GM12878 (cell line): ENCODE measurements at regions not wholly inside any gene's neighbourhood (a gene's known extent, or its start where the extent isn't known, plus 50 kb on each side); places are given as distances from the start of the nearest gene placed in this dataset.

Experiments used
- ATF7 ChIP-seq: fragments of 450-650 bp; IDR thresholded peaks from 2 replicates; pipeline ENCODE4 v1.6.1; 2016; ENCODE audit warnings: low read depth, mild to moderate bottlenecking
- CBX3 ChIP-seq: fragments of 200-600 bp; sonication (generic); IDR thresholded peaks from 2 replicates; pipeline ENCODE4 v1.6.1; 2016; ENCODE audit warnings: low read depth, borderline replicate concordance
- CHD4 ChIP-seq: fragments of 200-600 bp; sonication (generic); IDR thresholded peaks from 2 replicates; pipeline ENCODE4 v1.6.1; 2016; ENCODE audit warnings: mild to moderate bottlenecking
- EZH2 ChIP-seq: IDR thresholded peaks from 2 replicates; pipeline ENCODE4 v1.6.1; 2012; ENCODE audit warnings: low read depth, mild to moderate bottlenecking, control low read depth, inconsistent platforms, low read length, borderline replicate concordance; ENCODE audit not compliant: control insufficient read depth
- HDGF ChIP-seq: fragments of 450-650 bp; IDR thresholded peaks from 2 replicates; pipeline ENCODE4 v1.6.1; 2016; ENCODE audit warnings: antibody characterized with exemption
- IRF4 ChIP-seq: IDR thresholded peaks from 2 replicates; pipeline ENCODE4 v1.6.1; 2011; ENCODE audit warnings: low read depth, low read length
- JUNB ChIP-seq: IDR thresholded peaks from 2 replicates; pipeline ENCODE4 v1.6.1; 2016; ENCODE audit warnings: antibody characterized with exemption, mild to moderate bottlenecking
- MYC ChIP-seq: IDR thresholded peaks from 2 replicates; pipeline ENCODE4 v1.6.1; 2011; ENCODE audit warnings: mild to moderate bottlenecking, low read length, moderate library complexity, inconsistent platforms; ENCODE audit not compliant: insufficient read depth, insufficient replicate concordance, insufficient read length, severe bottlenecking
- NFXL1 ChIP-seq: fragments of 450-650 bp; IDR thresholded peaks from 2 replicates; pipeline ENCODE4 v1.6.1; 2017; ENCODE audit warnings: antibody characterized with exemption, mild to moderate bottlenecking, borderline replicate concordance
- RB1 ChIP-seq: fragments of 450-650 bp; formaldehyde crosslinking; IDR thresholded peaks from 2 replicates; pipeline ENCODE4 v1.6.1; 2017; ENCODE audit warnings: mild to moderate bottlenecking, borderline replicate concordance
- SPI1 ChIP-seq: IDR thresholded peaks from 2 replicates; pipeline ENCODE4 v1.6.1; 2011; ENCODE audit warnings: low read depth, mild to moderate bottlenecking, low read length, moderate library complexity, borderline replicate concordance; ENCODE audit not compliant: insufficient read depth
- TAF1 ChIP-seq: IDR thresholded peaks from 2 replicates; pipeline ENCODE4 v1.6.1; 2011; ENCODE audit warnings: mild to moderate bottlenecking, low read depth, low read length, borderline replicate concordance
- TARDBP ChIP-seq: IDR thresholded peaks from 2 replicates; pipeline ENCODE4 v1.6.1; 2016; ENCODE audit warnings: borderline replicate concordance
- YBX1 ChIP-seq: fragments of 450-650 bp; IDR thresholded peaks from 2 replicates; pipeline ENCODE4 v1.6.1; 2016; ENCODE audit warnings: antibody characterized with exemption
- ZNF24 ChIP-seq: fragments of 450-650 bp; IDR thresholded peaks from 2 replicates; pipeline ENCODE4 v1.6.1; 2017; ENCODE audit warnings: antibody characterized with exemption, mild to moderate bottlenecking
- TF ChIP-seq, protein P1 (sequence below): fragments of 450-650 bp; IDR thresholded peaks from 2 replicates; pipeline ENCODE4 v1.6.1; 2017; ENCODE audit warnings: mild to moderate bottlenecking
- TF ChIP-seq, protein P2 (sequence below): fragments of 150-350 bp; IDR thresholded peaks from 2 replicates; pipeline ENCODE4 v1.6.1; 2014; ENCODE audit warnings: mild to moderate bottlenecking, low read depth, low read length
- TF ChIP-seq, protein P3 (sequence below), 3 experiments: IDR thresholded peaks in 2 of 3; conservative IDR thresholded peaks in 1 of 3; 2 replicates each; pipeline ENCODE4 v1.5.1; 2011; ENCODE audit warnings: low read depth in 3 of 3, low read length in 3 of 3, mild to moderate bottlenecking in 3 of 3, control low read depth in 2 of 3, moderate library complexity in 2 of 3, inconsistent platforms in 1 of 3, mixed read lengths in 1 of 3; ENCODE audit not compliant: control insufficient read depth in 2 of 3, insufficient read depth in 1 of 3; ENCODE audit errors: extremely low read depth in 1 of 3
- TF ChIP-seq, protein P4 (sequence below): IDR thresholded peaks from 2 replicates; pipeline ENCODE4 v1.6.1; 2012; ENCODE audit warnings: mild to moderate bottlenecking, low read depth, low read length
- TF ChIP-seq, protein P5 (sequence below): fragments of 450-650 bp; formaldehyde crosslinking; IDR thresholded peaks from 2 replicates; pipeline ENCODE4 v1.4.0; 2022; ENCODE audit warnings: mild to moderate bottlenecking, moderate library complexity

DNA sequence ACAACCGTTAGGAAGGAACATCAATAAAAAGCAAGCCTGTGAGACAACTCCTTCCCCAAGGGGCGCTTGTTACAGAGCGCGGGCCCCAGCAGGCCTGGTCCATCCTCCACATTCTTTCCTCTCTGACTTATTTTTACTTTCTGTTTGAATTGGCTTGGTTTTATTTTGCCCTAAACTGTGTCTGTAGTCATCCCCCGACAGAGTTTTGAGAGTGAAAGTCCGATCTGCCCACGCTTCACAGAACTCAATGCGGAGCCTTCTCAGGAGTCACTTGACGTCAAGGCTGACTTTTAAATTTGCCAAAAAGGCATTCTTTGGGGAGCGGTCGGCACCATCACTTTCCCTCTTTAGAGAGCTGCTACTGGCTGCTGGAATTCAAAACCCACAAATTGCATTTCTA, 150.1 kb upstream of the KLF6 start (continued):
- TF ChIP-seq, protein P1, sequence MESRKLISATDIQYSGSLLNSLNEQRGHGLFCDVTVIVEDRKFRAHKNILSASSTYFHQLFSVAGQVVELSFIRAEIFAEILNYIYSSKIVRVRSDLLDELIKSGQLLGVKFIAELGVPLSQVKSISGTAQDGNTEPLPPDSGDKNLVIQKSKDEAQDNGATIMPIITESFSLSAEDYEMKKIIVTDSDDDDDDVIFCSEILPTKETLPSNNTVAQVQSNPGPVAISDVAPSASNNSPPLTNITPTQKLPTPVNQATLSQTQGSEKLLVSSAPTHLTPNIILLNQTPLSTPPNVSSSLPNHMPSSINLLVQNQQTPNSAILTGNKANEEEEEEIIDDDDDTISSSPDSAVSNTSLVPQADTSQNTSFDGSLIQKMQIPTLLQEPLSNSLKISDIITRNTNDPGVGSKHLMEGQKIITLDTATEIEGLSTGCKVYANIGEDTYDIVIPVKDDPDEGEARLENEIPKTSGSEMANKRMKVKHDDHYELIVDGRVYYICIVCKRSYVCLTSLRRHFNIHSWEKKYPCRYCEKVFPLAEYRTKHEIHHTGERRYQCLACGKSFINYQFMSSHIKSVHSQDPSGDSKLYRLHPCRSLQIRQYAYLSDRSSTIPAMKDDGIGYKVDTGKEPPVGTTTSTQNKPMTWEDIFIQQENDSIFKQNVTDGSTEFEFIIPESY: no peak
- no peak; the same call in 1 of the 2 replicates for TF ChIP-seq TAF1
- TF ChIP-seq HDGF: no peak
- TF ChIP-seq, protein P2, sequence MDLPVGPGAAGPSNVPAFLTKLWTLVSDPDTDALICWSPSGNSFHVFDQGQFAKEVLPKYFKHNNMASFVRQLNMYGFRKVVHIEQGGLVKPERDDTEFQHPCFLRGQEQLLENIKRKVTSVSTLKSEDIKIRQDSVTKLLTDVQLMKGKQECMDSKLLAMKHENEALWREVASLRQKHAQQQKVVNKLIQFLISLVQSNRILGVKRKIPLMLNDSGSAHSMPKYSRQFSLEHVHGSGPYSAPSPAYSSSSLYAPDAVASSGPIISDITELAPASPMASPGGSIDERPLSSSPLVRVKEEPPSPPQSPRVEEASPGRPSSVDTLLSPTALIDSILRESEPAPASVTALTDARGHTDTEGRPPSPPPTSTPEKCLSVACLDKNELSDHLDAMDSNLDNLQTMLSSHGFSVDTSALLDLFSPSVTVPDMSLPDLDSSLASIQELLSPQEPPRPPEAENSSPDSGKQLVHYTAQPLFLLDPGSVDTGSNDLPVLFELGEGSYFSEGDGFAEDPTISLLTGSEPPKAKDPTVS: no peak
- TF ChIP-seq YBX1: no peak
- TF ChIP-seq, protein P3, sequence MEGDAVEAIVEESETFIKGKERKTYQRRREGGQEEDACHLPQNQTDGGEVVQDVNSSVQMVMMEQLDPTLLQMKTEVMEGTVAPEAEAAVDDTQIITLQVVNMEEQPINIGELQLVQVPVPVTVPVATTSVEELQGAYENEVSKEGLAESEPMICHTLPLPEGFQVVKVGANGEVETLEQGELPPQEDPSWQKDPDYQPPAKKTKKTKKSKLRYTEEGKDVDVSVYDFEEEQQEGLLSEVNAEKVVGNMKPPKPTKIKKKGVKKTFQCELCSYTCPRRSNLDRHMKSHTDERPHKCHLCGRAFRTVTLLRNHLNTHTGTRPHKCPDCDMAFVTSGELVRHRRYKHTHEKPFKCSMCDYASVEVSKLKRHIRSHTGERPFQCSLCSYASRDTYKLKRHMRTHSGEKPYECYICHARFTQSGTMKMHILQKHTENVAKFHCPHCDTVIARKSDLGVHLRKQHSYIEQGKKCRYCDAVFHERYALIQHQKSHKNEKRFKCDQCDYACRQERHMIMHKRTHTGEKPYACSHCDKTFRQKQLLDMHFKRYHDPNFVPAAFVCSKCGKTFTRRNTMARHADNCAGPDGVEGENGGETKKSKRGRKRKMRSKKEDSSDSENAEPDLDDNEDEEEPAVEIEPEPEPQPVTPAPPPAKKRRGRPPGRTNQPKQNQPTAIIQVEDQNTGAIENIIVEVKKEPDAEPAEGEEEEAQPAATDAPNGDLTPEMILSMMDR (IDR thresholded peaks at IDR 0.05 in 2 of 3, conservative IDR thresholded peaks at IDR 0.05 in 1 of 3; ENCODE audit: control insufficient read depth in 2 of 3, extremely low read depth in 1 of 3, insufficient read depth in 1 of 3, low read depth in 3 of 3, low read length in 3 of 3): peak in 1 of 3 experiments; percentile 16; a peak in 1 of 6 replicates
- TF ChIP-seq, protein P4, sequence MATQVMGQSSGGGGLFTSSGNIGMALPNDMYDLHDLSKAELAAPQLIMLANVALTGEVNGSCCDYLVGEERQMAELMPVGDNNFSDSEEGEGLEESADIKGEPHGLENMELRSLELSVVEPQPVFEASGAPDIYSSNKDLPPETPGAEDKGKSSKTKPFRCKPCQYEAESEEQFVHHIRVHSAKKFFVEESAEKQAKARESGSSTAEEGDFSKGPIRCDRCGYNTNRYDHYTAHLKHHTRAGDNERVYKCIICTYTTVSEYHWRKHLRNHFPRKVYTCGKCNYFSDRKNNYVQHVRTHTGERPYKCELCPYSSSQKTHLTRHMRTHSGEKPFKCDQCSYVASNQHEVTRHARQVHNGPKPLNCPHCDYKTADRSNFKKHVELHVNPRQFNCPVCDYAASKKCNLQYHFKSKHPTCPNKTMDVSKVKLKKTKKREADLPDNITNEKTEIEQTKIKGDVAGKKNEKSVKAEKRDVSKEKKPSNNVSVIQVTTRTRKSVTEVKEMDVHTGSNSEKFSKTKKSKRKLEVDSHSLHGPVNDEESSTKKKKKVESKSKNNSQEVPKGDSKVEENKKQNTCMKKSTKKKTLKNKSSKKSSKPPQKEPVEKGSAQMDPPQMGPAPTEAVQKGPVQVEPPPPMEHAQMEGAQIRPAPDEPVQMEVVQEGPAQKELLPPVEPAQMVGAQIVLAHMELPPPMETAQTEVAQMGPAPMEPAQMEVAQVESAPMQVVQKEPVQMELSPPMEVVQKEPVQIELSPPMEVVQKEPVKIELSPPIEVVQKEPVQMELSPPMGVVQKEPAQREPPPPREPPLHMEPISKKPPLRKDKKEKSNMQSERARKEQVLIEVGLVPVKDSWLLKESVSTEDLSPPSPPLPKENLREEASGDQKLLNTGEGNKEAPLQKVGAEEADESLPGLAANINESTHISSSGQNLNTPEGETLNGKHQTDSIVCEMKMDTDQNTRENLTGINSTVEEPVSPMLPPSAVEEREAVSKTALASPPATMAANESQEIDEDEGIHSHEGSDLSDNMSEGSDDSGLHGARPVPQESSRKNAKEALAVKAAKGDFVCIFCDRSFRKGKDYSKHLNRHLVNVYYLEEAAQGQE: no peak
- no peak for TF ChIP-seq TARDBP
- TF ChIP-seq JUNB: peak; percentile 85
- TF ChIP-seq IRF4: peak; percentile 81
- peak; percentile 15; the same call in 1 of the 2 replicates for TF ChIP-seq RB1
- no peak for TF ChIP-seq CHD4
- no peak for TF ChIP-seq ZNF24
- no peak for TF ChIP-seq NFXL1
- TF ChIP-seq SPI1: no peak
- peak; percentile 91 for TF ChIP-seq ATF7
- TF ChIP-seq, protein P5, sequence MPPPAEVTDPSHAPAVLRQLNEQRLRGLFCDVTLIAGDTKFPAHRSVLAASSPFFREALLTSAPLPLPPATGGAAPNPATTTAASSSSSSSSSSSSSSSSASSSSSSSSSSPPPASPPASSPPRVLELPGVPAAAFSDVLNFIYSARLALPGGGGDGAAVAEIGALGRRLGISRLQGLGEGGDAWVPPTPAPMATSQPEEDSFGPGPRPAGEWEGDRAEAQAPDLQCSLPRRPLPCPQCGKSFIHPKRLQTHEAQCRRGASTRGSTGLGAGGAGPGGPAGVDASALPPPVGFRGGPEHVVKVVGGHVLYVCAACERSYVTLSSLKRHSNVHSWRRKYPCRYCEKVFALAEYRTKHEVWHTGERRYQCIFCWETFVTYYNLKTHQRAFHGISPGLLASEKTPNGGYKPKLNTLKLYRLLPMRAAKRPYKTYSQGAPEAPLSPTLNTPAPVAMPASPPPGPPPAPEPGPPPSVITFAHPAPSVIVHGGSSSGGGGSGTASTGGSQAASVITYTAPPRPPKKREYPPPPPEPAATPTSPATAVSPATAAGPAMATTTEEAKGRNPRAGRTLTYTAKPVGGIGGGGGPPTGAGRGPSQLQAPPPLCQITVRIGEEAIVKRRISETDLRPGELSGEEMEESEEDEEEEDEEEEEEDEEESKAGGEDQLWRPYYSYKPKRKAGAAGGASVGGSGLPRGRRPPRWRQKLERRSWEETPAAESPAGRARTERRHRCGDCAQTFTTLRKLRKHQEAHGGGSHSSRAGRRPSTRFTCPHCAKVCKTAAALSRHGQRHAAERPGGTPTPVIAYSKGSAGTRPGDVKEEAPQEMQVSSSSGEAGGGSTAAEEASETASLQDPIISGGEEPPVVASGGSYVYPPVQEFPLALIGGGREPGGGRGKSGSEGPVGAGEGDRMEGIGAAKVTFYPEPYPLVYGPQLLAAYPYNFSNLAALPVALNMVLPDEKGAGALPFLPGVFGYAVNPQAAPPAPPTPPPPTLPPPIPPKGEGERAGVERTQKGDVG (CRISPR knock-in tag): no peak
- no peak for TF ChIP-seq EZH2
- no peak for TF ChIP-seq CBX3
- TF ChIP-seq MYC: no peak
